Ovary (tissue), 3 donors: ENCODE measurements at regions not wholly inside any gene's neighbourhood (a gene's known extent, or its start where the extent isn't known, plus 50 kb on each side); places are given as distances from the start of the nearest gene placed in this dataset.
"Not testable (repeated sequence)": the region's sequence is repeated elsewhere in the genome, so short reads cannot be mapped to it uniquely, and the experiment has no call there.

Experiments
- POLR2A ChIP-seq: fragments of 450-650 bp; IDR thresholded peaks from one replicate; pipeline ENCODE4 v1.6.1; 2017; ENCODE audit warnings: antibody characterized with exemption, mild to moderate bottlenecking, moderate library complexity
- TF ChIP-seq, protein P1 (sequence below), 3 donors: fragments of 450-650 bp in 2 of 3; fragments of 200-600 bp in 1 of 3; IDR thresholded peaks; one replicate each; pipeline versions ENCODE4 v1.5.1 to v1.8.0; 2016 to 2022; ENCODE audit warnings: antibody characterized with exemption in 3 of 3, mild to moderate bottlenecking in 1 of 3
- donor health status: DM: no; HTN: no; CAD: no.

- TF ChIP-seq, protein P1, sequence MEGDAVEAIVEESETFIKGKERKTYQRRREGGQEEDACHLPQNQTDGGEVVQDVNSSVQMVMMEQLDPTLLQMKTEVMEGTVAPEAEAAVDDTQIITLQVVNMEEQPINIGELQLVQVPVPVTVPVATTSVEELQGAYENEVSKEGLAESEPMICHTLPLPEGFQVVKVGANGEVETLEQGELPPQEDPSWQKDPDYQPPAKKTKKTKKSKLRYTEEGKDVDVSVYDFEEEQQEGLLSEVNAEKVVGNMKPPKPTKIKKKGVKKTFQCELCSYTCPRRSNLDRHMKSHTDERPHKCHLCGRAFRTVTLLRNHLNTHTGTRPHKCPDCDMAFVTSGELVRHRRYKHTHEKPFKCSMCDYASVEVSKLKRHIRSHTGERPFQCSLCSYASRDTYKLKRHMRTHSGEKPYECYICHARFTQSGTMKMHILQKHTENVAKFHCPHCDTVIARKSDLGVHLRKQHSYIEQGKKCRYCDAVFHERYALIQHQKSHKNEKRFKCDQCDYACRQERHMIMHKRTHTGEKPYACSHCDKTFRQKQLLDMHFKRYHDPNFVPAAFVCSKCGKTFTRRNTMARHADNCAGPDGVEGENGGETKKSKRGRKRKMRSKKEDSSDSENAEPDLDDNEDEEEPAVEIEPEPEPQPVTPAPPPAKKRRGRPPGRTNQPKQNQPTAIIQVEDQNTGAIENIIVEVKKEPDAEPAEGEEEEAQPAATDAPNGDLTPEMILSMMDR (IDR thresholded peaks at IDR 0.05), result not testable (repeated sequence)
- TF ChIP-seq POLR2A, result not testable (repeated sequence)
Measured at GRCh38 chr2:111625157-111625537, 258.8 kb downstream of the ANAPC1 start.
